ENCODE measurements at regions not wholly inside any gene's neighbourhood (a gene's known extent, or its start where the extent isn't known, plus 50 kb on each side); places are given as distances from the start of the nearest gene placed in this dataset.

DNA sequence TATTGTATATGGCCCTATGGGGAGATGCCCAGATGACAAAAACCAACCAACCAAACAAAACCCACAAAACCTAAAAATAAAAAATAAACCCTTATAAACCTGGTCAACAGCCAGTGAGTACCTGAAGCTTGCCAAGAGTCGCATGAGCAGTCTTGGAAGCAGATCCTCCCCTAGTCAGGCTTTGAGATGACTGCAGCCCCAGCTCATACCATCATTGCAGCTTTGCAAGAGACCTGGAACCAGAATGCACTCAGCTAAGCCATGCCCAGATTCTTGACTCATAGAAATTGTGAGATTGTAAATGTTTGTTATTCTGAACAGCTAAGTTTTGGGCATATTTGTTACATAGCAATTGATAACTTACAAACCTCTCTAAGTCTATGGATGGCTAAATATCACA lies 326.8 kb downstream of the HLX start (continued):
- TF ChIP-seq, protein P1, sequence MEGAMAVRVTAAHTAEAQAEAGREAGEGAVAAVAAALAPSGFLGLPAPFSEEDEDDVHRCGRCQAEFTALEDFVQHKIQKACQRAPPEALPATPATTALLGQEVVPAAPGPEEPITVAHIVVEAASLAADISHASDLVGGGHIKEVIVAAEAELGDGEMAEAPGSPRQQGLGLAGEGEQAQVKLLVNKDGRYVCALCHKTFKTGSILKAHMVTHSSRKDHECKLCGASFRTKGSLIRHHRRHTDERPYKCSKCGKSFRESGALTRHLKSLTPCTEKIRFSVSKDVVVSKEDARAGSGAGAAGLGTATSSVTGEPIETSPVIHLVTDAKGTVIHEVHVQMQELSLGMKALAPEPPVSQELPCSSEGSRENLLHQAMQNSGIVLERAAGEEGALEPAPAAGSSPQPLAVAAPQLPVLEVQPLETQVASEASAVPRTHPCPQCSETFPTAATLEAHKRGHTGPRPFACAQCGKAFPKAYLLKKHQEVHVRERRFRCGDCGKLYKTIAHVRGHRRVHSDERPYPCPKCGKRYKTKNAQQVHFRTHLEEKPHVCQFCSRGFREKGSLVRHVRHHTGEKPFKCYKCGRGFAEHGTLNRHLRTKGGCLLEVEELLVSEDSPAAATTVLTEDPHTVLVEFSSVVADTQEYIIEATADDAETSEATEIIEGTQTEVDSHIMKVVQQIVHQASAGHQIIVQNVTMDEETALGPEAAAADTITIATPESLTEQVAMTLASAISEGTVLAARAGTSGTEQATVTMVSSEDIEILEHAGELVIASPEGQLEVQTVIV (IDR thresholded peaks at IDR 0.05; ENCODE audit: borderline replicate concordance, partially characterized antibody): no peak
- no peak for TF ChIP-seq MXI1 (IDR thresholded peaks at IDR 0.05; ENCODE audit: low read depth, low read length)

DNA sequence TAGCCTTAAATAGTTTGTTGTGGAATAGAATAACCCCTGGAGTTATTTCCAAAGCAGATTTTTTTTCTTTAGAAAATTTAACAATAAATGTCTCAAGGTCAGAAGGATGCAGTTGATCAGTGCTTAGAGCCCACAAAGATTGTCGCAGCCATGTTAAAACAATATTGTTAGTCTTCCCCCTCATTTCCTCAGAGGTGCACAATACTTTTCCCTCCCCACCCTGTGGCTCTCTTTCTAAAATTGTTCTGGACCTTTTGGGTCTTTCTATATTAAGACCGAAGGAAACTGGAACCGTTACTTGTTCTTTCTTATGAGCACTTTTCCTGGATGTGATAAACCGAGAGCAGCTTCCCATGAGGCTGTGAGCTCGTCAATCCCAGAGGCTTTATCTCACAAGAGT lies 333.7 kb downstream of the HLX start:
- no peak for ATAC-seq
- no peak overlapping the region for H3K27ac ChIP-seq (ENCODE audit: control insufficient read depth, insufficient read depth)
- H3K9me3 ChIP-seq (replicated peaks; ENCODE audit: control insufficient read depth, insufficient read depth, low read length): no peaks in the 10 kb centered on the region
- RAD21 ChIA-PET (ENCODE audit: unreplicated experiment): no interaction called here
- no peaks in the 10 kb centered on the region for H4K20me1 ChIP-seq (ENCODE audit: control insufficient read depth, insufficient read depth)
- no peak overlapping the region for H3K4me3 ChIP-seq
- CTCF ChIA-PET: interaction anchor here (1.3 kb wide), 1 partner anchor 9 kb away, joined by 3 read pairs; no protein-coding TSS in a partner anchor
- in situ Hi-C loops (cut with MboI): no loop called here
- H3K36me3 ChIP-seq (ENCODE audit: control insufficient read depth in 2 of 2, insufficient read depth in 2 of 2, low read length in 1 of 2): no peaks in the 10 kb centered on the region
- WGBS (ENCODE audit: insufficient coverage, insufficient replicate concordance, low lambda C conversion rate, missing lambda C conversion rate): 26% methylated on average over 5 of the region's 5 CpGs
- TF ChIP-seq EGR1 (IDR thresholded peaks at IDR 0.05; ENCODE audit: borderline replicate concordance in 1 of 2, low read depth in 2 of 2, low read length in 2 of 2) (no peak), DPF2 (IDR thresholded peaks at IDR 0.05) (no peak)
- H3K9ac ChIP-seq (ENCODE audit: control insufficient read depth, insufficient read depth, low read length): no peak overlapping the region
- POLR2A ChIA-PET: no interaction called here
- H2AFZ ChIP-seq (ENCODE audit: control insufficient read depth, low read depth, low read length): no peak overlapping the region
- FAIRE-seq: no peak
- H3K27me3 ChIP-seq (replicated peaks in 1 of 2; ENCODE audit: control insufficient read depth in 2 of 2, insufficient read depth in 2 of 2, low read length in 1 of 2): no peaks in the 10 kb centered on the region
- SMC1A ChIA-PET (ENCODE audit: uncharacterized antibody, unreplicated experiment): no interaction called here
- no peaks in the 10 kb centered on the region for H3K79me2 ChIP-seq (ENCODE audit: control insufficient read depth, insufficient read depth, low read length)
- no peak for DNase-seq (ENCODE audit: low read depth, low spot score)
- no peak overlapping the region for H3K4me2 ChIP-seq (ENCODE audit: control insufficient read depth, insufficient read depth)
- no peaks in the 10 kb centered on the region for H3K4me1 ChIP-seq (ENCODE audit: control insufficient read depth, insufficient read depth, low read length)
- intact Hi-C loops (cut with micrococcal nuclease; ENCODE audit: unreplicated experiment): no loop called here
- BruUV-seq (replicated peaks): no TSS peak
